ENCODE measurements at regions not wholly inside any gene's neighbourhood (a gene's known extent, or its start where the extent isn't known, plus 50 kb on each side); places are given as distances from the start of the nearest gene placed in this dataset.
"Not testable (repeated sequence)": the region's sequence is repeated elsewhere in the genome, so short reads cannot be mapped to it uniquely, and the experiment has no call there.

DNA sequence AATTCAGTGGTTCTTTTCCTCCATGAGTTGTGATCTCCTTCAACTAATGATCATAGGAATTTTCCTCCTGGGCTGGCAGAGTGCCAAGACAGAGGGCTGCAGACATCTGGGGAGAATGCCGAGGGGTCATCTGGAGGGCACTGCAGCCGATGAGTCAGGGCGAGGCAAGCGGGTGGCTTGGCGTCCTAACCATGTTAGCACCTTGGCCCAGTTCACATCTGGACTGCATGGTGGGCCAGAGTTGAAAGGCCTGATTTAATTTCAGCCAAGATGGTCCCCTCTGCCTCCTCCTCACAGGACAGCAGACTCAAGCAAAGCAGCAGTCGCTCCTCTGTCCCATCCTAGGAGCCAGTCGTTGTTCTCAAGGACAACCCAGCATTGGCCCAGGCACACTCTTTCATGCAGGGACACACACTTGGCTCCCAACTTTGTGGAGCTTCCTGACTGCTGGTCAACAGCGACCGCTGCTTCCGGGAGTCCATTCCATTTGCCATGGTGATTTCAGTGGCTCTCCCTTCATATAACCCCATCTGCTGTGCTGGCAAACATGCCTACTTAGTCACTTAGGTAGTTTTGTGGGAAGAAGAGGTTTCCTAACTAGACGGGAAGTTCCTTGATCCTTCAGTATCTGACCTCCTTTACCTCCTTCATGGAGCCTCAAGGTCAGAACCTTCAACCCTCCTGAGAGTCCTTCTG lies 161.8 kb downstream of the TTC8 start:
- no peak for DNase-seq

DNA sequence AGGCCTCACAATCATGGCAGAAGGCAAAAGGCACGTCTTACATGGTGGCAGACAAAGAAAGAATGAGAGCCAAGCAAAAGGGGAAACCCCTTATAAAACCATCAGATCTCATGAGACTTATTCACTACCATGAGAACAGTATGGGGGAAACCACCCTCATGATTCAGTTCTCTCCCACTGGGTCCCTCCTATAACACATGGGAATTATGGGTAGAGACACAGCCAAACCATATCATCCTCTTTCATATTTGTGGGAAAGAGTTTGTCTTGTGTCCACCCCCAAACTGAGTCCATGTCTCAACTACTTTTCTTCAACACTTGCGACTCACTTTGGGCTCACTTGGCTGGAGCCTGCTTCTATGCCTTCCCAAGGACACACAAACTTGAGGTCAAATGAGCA lies 162.5 kb downstream of the TTC8 start:
- not testable (repeated sequence) for DNase-seq

DNA sequence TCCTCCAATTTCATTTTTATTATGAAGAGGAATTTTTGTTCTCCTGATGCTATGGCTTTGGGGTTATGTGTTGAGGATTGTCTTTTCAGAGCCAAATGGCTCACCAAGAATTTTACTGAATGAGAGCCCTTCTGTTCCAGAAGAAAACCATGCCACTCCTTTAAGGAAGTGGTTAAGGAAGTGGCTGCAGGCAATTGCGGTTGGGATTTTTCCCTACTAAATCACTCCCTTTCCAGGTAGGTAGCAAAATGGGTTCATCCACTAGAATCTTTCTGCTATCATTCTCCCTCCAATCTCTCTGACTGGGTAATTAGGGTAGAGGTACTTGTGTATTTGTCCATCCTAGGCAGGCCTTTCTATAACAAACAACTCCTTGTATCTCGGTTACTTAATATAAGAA lies 163.1 kb downstream of the TTC8 start:
- no peak for DNase-seq

DNA sequence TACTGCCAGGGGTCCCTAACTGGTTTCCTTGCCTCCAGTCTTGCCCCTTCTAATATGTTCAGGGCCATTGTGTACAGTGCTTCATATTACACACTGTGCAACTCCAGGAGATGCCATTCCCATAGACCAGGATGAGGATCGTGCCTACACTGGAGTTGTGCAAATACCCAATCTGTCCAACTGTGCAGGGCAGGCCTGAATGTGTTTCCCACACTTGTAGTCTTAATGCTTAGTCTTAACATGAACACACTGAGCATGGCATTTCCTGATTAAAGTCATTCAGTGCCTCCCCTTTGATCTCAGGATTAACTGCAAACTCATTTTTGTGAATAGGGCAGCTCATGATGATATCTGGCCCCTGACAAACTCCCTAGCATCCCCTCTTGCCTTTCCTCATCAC lies 165.5 kb downstream of the TTC8 start:
- DNase-seq = no peak

DNA sequence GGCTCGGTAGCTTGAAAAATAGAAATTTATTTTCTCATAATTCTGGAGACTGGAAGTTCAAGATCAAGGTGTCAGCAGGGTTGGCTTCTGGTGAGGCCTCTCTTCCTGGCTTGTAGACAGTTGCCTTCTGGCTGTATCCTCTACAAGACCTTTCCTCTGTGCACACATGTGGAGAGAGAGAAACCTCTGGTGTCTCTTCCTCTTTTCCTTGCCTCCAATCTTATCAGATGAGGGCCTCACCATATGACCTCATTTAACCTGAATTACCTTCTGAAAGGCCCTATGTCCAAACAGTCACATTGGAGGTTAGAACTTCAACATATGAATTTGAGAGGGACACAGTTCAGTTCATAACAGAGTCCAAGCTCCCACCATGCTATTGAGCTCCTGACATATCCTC lies 166.4 kb downstream of the TTC8 start:
- DNase-seq = no peak

DNA sequence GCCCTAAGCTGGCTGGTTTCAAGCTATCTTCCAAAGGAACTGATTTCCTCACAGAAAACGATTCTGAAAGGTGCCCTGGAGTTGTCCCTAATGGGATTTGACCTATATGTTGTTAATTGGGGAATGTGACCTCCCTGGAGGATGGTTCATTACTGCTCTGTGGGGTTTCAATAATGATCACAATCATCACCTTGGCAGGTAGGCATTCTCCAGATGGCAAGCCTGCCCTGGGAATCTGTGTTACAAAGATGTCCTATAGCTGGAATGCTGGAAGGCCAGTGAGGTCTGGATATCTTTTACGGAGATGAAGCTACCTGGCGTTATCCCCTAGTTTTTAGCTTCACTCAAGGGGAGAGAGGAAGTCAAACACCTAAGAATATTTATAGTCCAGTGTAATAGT lies 167.6 kb downstream of the TTC8 start:
- no peak for DNase-seq

DNA sequence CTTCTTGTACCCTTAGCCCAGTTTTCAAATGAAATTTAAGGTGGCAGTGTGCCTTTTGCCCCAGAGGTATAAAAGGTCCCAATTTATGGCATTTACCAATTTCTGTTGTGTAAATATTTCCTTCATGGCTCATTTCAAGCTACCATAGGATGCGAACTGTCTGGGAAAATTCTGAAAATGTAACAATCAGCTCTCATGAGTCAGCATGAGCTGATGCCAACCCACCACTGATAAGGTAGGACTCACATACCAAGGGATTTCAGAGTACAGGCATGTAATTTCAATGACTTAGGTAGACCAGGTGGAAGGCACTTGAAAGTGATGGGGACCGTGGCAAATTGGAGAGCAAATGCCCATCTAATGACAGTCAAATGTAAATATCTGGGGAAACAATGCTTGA lies 169.5 kb downstream of the TTC8 start:
- no peak for DNase-seq

DNA sequence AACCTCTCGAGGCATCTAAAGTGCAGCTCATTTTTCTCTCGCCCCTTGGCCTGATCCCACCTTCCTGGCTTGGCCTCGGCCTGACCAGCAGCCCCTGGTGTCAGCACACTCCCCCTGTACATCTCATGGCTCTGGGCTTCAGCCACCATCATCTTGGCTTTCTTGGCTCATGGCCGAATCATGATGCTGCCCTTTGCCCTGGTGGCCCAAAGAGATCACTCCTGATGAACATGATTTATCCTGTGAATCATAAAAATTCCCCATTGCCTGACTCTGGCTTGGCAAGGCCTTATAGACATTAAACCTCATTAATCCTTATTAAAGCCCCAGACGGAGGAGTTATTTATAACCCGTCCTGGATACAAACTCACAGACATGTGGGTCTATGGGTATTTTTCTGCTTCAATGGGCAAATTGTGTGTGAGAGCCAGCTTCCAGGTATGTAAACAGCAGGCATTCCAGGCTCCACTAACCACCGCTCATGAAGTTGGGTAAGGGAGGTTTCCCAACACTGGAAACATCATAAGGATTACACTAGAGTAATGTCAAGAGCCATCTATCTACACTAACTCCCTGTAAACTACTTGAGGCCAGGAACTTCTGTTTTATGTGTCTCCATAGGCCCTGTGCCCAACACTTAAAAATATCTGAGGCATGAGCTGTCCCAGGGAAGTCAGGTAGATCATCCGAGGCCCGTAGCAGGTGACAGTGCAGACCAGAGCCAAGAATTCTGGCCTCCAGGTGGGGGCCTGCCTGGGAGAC lies 171.2 kb downstream of the TTC8 start:
- no peak for DNase-seq

DNA sequence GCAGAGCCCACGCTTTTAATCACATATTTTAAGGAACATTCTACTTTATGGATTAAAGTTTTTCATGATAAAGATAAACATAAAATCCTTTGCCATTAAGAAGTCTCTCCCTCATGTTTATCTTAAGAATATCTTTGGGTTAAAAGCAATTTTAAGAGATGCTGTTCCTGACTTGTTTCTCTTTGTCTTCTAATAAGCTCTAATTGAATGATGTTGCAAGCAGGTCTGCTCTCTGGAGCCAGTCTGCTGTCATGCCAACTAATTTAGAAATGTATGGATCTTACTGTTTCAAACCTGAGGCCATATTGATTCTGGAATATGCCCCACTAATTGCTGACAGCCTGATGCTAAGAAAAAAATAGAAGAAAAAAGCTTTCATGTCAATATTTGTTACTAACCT lies 173.6 kb downstream of the TTC8 start:
- no peak for DNase-seq

DNA sequence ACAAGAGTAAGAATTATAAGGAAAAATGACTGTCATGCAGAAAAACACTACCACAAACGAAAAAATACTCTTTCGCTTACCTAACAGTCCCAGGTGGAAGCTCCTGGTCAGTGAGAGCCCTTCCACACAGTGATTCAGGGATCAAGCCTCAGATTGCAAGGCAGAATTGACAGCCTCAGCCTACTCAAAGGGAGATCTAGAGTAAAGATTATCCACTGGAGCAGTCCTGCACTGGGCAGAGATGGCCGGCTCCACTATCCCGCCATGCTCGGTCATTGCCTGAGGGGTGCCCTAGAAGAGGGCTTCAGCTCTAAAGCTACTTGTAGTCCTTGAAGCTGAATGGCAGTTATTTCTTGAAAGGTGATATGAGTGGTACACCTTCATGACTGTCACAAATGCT lies 174.7 kb downstream of the TTC8 start:
- DNase-seq = no peak

DNA sequence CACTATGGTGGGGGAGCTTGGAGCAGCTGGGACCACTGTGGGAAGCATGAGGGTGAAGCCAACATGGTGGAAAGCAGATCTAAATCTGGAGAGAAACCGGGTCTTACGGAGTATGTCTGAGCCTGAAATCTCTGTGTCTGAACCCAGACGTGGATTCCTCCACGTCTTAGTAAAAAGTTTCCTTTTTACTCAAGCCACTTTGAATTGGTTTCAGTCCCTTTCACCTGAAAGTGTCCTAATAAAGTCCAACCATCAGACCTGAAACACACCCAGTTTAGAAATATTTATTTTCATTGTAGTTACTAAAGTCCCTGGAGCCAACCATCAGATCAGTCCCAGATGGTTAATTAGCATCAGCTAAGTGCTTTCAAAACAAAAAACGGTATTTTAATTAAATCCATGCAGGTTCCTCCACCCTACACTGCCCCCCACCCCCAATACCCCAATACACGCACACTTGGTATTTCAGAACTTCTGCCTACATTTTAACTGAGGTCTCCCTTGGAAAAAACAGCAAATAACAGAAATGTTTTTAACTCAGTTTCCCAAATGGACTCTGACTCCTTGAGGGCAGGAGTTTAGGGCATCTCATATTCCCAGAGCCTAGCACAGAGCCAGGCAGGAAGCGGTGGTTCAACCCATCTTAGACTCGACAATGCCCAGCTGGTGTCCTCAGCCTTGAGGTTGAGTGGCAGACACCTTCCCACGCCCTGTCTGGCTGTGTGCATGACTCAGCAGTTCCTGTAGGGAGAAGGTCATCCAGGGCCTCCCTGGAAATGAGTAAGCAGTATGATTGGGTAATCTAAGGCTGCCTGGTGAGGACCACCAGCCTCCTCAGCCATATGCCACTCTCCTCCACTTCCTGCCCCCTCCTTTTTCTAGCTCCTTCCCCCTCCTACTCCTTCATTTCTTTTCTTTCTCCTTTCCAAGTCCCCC lies 175.8 kb downstream of the TTC8 start:
- DNase-seq = no peak

DNA sequence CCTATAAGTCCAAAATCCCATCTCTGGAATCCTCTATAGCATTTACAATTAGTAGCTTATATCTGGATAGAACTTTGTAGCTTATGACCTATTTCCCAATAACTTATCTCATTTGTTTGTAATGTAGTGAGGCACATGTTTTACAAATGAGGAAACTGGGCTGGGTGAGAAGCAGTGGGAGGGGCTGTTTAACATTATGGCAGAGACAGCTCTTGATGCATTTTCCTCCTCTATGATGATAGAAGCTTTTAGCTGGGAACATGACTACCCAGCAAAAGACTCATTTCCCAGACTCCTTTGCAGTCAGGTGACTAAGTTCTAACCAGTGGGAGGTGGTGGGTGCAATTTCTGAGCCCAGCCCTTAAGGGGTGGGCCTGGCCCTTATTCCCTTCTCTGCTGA lies 179.7 kb downstream of the TTC8 start:
- DNase-seq = no peak

DNA sequence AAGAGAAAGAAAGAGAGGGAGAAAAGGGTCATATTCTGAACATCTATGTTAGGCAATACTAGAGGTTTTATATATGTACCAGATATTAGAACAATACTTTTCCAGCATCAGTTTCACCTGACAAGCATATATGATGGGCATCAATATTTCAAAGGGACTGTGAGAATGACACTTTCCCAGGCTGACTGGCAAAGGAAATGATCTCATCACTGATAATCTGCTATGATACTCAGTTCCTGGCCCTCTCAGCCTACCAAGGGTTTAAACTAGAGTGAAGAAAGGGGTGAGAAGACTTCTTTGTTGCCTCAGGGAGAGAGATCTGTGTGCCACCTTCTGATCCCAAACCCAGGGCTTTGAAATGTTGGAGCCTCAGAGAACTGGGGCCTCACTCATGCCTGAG lies 183.5 kb downstream of the TTC8 start:
- no peak for DNase-seq

DNA sequence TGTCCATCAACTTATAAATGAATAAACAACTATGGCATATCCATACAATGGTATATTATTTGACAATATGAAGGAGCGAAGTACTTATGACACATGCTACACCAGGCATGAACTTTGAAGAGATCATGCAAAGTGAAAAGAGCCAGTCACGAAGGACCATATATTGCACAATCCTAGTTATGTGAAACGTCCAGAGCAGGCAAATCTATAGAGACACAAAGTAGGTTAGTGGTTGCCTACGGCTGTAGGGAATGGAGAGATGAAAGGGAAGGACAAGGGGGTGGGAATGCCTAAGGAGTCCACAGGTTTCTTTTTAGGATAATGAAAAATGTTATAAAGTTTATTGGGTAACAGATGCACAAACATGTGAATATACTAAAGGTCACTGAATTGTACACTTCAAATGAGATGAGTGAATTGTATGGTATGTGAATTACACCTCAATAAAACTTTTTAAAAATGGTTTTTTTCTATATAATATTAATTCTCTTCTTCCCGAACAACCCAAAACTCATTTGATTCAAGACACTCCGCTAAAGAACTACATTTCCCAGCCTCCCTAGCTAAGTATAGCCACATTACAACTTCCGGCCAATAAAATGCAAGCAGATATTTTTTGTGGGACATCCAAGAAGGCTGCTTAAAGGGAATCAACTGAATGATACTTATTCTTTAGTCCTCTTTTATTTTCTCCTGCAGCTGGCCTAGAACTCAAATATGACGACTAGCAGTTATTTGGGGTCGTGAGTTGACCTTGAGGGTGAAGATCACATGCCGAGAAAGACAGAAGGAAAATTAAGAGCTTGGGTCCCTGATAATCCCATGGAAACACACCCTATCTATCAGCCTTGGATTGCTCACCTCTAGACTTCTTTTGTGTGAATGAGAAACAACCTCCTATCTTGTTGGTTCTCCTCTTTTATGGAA lies 187.2 kb downstream of the TTC8 start:
- DNase-seq = no peak

DNA sequence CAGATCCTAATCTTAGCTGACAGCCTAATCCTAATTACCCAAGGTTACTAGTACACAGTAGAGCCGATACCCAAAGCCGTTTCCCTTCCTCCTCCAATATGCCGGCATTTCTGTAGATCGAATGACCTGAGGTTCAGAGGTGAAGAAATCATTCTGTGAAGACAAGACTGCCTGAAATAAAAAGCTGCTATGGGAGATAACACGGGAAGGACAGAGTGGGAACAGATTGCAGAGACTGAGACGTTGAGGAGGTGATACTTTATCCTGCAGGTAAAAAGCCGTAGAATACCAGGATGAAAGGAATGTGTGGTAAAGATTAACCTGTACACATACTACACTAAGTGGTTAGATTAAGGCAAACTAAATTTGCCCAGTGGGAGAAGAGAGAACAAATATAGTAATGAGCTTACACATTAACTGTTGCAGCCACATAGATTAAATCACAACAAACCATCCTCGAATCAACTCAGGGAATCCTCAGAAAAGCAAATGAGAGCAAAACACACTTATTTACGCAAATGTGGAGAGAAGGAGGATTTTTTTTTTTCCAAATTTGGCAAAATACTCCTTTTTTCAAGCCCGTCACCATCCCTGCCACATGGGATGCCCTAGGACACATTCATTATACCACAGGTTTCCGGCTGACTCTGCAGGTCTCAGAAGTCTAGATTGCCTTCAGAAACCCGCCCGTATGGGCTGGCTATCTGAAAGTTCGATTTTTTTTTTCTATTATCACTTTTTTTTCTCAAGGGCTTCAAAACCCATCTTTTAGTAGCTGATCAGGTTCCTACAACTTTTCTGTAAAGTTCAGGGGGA lies 188.0 kb downstream of the TTC8 start:
- no peak for DNase-seq

DNA sequence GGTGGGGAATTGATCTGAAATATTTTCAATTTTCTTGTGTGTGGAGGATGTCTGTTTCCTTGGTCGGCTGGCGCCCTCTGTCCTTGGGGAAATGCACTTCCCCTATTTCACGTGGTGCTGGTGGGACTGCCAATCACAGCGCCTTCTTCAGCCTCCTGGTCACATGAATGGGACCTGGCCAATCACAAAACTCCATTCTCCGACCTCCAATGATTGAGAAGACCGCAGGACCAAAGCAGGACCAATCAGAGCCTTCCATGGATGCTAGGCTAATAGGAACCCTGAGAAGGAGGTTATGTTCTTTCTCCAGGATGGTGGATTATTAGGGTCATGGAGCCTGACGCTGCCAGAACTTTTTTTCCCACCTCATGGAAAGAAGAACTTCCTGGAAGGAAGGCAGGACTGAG lies 188.7 kb downstream of the TTC8 start:
- DNase-seq = no peak

DNA sequence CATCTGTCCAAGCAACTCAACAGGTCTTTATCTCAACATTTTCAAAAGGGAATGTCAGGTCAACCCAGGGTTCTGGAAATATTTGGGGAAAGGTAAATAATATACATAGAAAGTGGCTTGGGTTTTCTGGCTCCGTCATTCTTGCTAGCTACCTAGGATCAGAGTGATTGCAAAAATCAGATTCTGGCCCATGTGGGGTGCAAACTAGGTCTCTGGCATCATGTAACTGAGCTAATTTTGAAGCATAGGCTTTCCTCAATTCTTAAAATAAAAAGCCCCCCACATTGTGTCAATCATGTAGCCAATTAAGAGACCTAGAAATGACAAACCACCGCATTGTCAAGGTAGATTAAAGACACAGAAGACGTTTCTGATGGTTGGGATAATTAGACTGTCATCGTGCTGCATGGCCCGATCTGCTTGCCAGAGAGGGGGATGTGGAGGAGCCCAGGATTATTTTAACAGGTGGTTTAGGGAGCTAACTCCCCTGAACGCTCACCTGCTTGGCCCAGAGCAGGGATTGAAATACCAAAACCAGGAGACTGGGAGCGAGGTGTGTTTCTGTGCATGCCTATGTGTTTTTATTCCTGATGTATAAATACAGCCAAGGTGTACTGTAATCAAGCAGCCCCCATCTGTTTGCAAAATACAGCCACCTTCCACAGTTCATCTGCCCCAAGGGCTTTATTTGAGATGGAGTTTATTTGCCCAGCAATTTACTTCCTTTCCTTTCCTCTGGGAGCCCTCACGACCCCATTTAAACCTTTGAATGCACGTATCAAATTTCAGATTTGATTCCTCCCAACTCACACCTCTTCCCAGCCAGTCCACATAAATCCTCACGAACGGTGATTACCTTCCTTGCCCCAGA lies 189.5 kb downstream of the TTC8 start:
- DNase-seq = no peak

DNA sequence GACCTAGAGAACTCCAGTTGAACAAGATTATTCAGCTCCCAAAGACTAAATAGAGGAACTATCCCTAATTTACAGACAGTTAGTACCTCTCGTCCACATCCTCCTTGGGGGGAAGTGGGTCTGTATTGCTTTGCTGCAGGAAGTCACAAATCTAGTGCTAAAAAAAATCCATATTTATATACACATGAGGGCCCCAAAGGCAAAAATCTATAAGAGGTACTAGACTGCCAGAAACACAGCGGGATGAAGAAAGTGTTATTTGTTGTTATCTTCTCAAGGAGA lies 190.1 kb downstream of the TTC8 start:
- DNase-seq = no peak

DNA sequence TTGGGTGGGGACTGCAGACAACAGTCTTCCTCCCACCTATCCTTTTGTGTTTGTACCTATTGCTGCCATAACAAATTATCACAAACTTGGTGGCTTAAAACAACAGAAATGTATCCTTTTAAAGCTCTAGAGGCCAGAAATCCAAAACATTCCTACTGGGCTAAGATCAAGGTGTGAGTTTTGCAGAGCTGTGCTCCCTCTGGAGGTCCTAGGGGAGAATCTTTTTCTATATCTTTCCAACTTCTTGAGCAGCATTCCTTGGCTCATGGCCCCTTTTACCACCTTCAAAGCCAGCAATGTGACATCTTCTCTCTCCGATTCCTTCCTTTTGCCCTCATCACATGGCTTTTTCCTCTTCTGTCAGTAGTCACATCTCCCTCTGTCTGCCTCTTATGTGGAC lies 190.6 kb downstream of the TTC8 start:
- DNase-seq = no peak

DNA sequence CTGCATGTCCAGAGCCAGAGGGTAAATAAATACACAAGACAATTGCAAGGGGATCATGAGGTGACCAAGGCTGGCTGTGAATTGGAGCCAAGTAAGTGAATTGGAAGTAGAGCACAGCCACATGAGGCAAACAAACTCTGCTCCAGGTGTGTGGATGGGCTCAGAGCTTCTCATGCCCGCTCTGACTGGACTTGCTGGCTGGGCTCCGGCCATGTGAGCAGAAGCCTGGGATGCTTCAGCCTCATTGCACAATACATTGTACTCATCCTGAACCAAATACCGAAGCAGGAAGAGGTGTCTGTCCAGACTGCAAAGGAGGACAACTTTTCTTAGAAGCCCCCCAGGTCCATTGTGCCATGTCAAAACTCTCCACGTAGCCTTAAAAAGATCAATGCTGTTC lies 193.0 kb downstream of the TTC8 start:
- DNase-seq = no peak

DNA sequence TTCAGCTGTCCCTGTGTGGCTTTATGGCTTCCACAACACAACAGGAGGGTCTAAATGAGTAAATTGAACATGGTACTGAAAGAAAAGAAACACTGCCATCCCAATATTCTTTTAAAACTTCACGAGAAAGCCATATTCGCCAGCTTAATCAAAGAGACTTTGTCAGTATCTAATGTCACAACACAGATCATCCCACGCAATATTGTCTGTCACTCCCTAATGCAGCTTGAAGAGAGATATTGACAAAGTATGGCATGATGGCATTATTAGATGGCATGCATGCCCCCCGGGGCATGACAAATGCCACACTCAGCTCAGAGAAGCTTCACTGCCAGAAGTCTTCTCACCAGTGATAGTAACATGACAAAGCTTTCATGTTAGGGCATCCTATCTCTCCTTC lies 197.8 kb downstream of the TTC8 start:
- no peak for DNase-seq

Measured in stimulated activated naive CD4-positive, alpha-beta T cell treated with Interleukin-2 at 50 U/mL for 16 hours (primary cell).